Suprapubic skin (tissue), 3 donors: ENCODE measurements at regions not wholly inside any gene's neighbourhood (a gene's known extent, or its start where the extent isn't known, plus 50 kb on each side); places are given as distances from the start of the nearest gene placed in this dataset.

ENCODE experiments used
- POLR2A ChIP-seq, 2 donors: fragments of 450-650 bp; IDR thresholded peaks; one replicate each; pipeline ENCODE4 v1.6.1; 2017; ENCODE audit warnings: antibody characterized with exemption in 2 of 2, mild to moderate bottlenecking in 2 of 2, moderate library complexity in 2 of 2
- TF ChIP-seq, protein P1 (sequence below), 2 donors: fragments of 200-600 bp in 1 of 2; fragments of 450-650 bp in 1 of 2; sonication (generic) in 1 of 2; IDR thresholded peaks; one replicate each; pipeline ENCODE4 v1.5.1; 2016 to 2019; ENCODE audit warnings: antibody characterized with exemption in 2 of 2, mild to moderate bottlenecking in 1 of 2, moderate library complexity in 1 of 2

DNA sequence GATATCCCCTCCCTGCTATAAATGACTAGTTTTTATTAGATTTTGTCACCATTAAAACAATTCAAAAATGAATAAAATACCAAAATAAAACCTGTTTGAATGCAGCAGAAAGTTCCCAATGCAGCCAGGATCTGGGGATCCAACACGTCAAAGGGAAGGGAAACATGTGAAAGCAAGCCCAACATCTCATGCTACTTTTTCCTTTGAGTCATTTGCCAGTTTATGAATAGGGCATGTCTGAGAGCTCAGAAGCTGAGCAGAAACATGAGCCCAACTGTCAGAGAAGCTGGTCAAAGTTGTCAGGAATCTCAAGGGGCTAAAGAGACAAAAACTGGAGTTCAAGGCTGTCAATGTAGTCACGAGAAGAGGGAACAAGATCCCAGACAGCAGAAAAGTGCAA is 526.4 kb downstream of the KLF5 start:
- TF ChIP-seq, protein P1, sequence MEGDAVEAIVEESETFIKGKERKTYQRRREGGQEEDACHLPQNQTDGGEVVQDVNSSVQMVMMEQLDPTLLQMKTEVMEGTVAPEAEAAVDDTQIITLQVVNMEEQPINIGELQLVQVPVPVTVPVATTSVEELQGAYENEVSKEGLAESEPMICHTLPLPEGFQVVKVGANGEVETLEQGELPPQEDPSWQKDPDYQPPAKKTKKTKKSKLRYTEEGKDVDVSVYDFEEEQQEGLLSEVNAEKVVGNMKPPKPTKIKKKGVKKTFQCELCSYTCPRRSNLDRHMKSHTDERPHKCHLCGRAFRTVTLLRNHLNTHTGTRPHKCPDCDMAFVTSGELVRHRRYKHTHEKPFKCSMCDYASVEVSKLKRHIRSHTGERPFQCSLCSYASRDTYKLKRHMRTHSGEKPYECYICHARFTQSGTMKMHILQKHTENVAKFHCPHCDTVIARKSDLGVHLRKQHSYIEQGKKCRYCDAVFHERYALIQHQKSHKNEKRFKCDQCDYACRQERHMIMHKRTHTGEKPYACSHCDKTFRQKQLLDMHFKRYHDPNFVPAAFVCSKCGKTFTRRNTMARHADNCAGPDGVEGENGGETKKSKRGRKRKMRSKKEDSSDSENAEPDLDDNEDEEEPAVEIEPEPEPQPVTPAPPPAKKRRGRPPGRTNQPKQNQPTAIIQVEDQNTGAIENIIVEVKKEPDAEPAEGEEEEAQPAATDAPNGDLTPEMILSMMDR (IDR thresholded peaks at IDR 0.05): no peak
- TF ChIP-seq POLR2A (IDR thresholded peaks at IDR 0.05): no peak
